ENCODE measurements at regions not wholly inside any gene's neighbourhood (a gene's known extent, or its start where the extent isn't known, plus 50 kb on each side); places are given as distances from the start of the nearest gene placed in this dataset.

- TF ChIP-seq EZH2 (IDR thresholded peaks at IDR 0.05; ENCODE audit: insufficient read depth, poor library complexity, severe bottlenecking) (no peak), EZH2phosphoT487 (IDR thresholded peaks at IDR 0.05; ENCODE audit: insufficient read depth, low read depth) (no peak)
These were observed 764.0 kb downstream of the XPNPEP1 start for GRCh38 chr10:109159351-109159750.

Data from GM23248 (cell line).